MM.1S (cell line): ENCODE measurements at regions not wholly inside any gene's neighbourhood (a gene's known extent, or its start where the extent isn't known, plus 50 kb on each side); places are given as distances from the start of the nearest gene placed in this dataset.

ENCODE experiments used
- DNase-seq: peaks from one replicate; pipeline ENCODE4 v3.0.0-alpha.2; 2015
- H2AFZ ChIP-seq: fragments of 300-600 bp; sonication (generic); 2 replicates; pipeline ENCODE4 v1.6.0; 2016; ENCODE audit warnings: antibody characterized with exemption, low read length
- H3F3A ChIP-seq: fragments of 300-600 bp; sonication (generic); 2 replicates; pipeline ENCODE4 v1.6.1; 2016; ENCODE audit warnings: mild to moderate bottlenecking, antibody characterized with exemption, low read length, moderate library complexity, mixed read lengths; ENCODE audit not compliant: insufficient read depth
- H3K27ac ChIP-seq: fragments of 300-600 bp; sonication (generic); 2 replicates; pipeline ENCODE4 v1.5.1; 2016; ENCODE audit warnings: mild to moderate bottlenecking, low read length
- H3K27me3 ChIP-seq: fragments of 300-600 bp; sonication (generic); replicated peaks from 2 replicates; pipeline ENCODE4 v1.6.0; 2016; ENCODE audit warnings: low read length; ENCODE audit not compliant: insufficient read depth
- H3K36me3 ChIP-seq: fragments of 300-600 bp; sonication (generic); replicated peaks from 2 replicates; pipeline ENCODE4 v1.6.1; 2016; ENCODE audit warnings: mild to moderate bottlenecking, low read length, mixed read lengths; ENCODE audit not compliant: insufficient read depth
- H3K4me1 ChIP-seq: fragments of 300-600 bp; sonication (generic); 2 replicates; pipeline ENCODE4 v1.6.1; 2016; ENCODE audit warnings: low read length, mixed read lengths
- H3K4me2 ChIP-seq: fragments of 300-600 bp; sonication (generic); 2 replicates; pipeline ENCODE4 v1.6.0; 2016; ENCODE audit warnings: low read depth, low read length
- H3K4me3 ChIP-seq: fragments of 300-600 bp; sonication (generic); 2 replicates; pipeline ENCODE4 v1.5.1; 2016; ENCODE audit warnings: low read length, mixed read lengths
- H3K79me2 ChIP-seq: fragments of 300-600 bp; sonication (generic); 2 replicates; pipeline ENCODE4 v1.6.1; 2016; ENCODE audit warnings: mixed run types, low read length, mixed read lengths
- H3K9ac ChIP-seq: fragments of 300-600 bp; sonication (generic); 2 replicates; pipeline ENCODE4 v1.6.1; 2016; ENCODE audit warnings: low read length, mixed read lengths
- H3K9me2 ChIP-seq: fragments of 300-600 bp; sonication (generic); replicated peaks from 2 replicates; pipeline ENCODE4 v1.6.1; 2016; ENCODE audit warnings: mild to moderate bottlenecking, low read length, mixed read lengths; ENCODE audit not compliant: insufficient read depth
- H3K9me3 ChIP-seq: fragments of 300-600 bp; sonication (generic); replicated peaks from 2 replicates; pipeline ENCODE4 v1.6.1; 2016; ENCODE audit warnings: mild to moderate bottlenecking, low read length, mixed read lengths; ENCODE audit not compliant: insufficient read depth
- H4K20me1 ChIP-seq: fragments of 300-600 bp; sonication (generic); 2 replicates; pipeline ENCODE4 v1.6.1; 2016; ENCODE audit warnings: mild to moderate bottlenecking, low read length, moderate library complexity, mixed read lengths; ENCODE audit not compliant: insufficient read depth
- CTCF ChIP-seq: fragments of 300-600 bp; sonication (generic); IDR thresholded peaks from 2 replicates; pipeline ENCODE4 v1.5.1; 2016; ENCODE audit warnings: antibody characterized with exemption, low read length, mixed read lengths
- EZH2 ChIP-seq: fragments of 300-600 bp; sonication (generic); optimal IDR thresholded peaks from 2 replicates; pipeline ENCODE3; 2017; ENCODE audit warnings: low read depth, mild to moderate bottlenecking, antibody characterized with exemption, low read length, mixed read lengths
- EZH2phosphoT487 ChIP-seq: fragments of 300-600 bp; sonication (generic); IDR thresholded peaks from 2 replicates; pipeline ENCODE4 v1.6.1; 2018; ENCODE audit warnings: antibody characterized with exemption, low read length

GRCh38 chr3:80232760-80233159 lies 465.0 kb upstream of the ROBO1 start:
- Histone ChIP-seq H3K4me3 (no peak overlapping the region), H2AFZ (no peak overlapping the region), H3K9me2 (no peaks in the 10 kb centered on the region), H3K9ac (no peak overlapping the region), H3K9me3 (no peaks in the 10 kb centered on the region), H4K20me1 (no peaks in the 10 kb centered on the region), H3K4me2 (no peak overlapping the region), H3K36me3 (no peaks in the 10 kb centered on the region), H3K4me1 (no peaks in the 10 kb centered on the region), H3K27ac (no peak overlapping the region), H3K79me2 (no peaks in the 10 kb centered on the region), H3K27me3 (no peaks in the 10 kb centered on the region), H3F3A (no peaks in the 10 kb centered on the region)
- no peak for TF ChIP-seq CTCF
- no peak for TF ChIP-seq EZH2phosphoT487
- TF ChIP-seq EZH2, result no peak
- DNase-seq, result no peak

- Histone ChIP-seq H3K79me2 (no peaks in the 10 kb centered on the region), H3K4me2 (no peak overlapping the region), H3K27me3 (no peaks in the 10 kb centered on the region), H3K4me1 (no peaks in the 10 kb centered on the region), H4K20me1 (no peaks in the 10 kb centered on the region), H2AFZ (no peak overlapping the region), H3K9ac (no peak overlapping the region), H3K9me3 (no peaks in the 10 kb centered on the region), H3F3A (no peaks in the 10 kb centered on the region), H3K9me2 (no peaks in the 10 kb centered on the region), H3K27ac (no peak overlapping the region), H3K4me3 (no peak overlapping the region), H3K36me3 (no peaks in the 10 kb centered on the region)
- no peak for TF ChIP-seq CTCF
- no peak for TF ChIP-seq EZH2
- TF ChIP-seq EZH2phosphoT487, result no peak
- no peak for DNase-seq
Measured at GRCh38 chr3:80230962-80231361, 463.2 kb upstream of the ROBO1 start.

GRCh38 chr3:80227216-80227615 lies 459.4 kb upstream of the ROBO1 start:
- no peak for DNase-seq
- TF ChIP-seq EZH2phosphoT487, result no peak
- no peak for TF ChIP-seq CTCF
- no peak for TF ChIP-seq EZH2

More at GRCh38 chr3:80227216-80227615, 459.4 kb upstream of the ROBO1 start:
- Histone ChIP-seq H3K4me1 (no peaks in the 10 kb centered on the region), H3K9me3 (no peaks in the 10 kb centered on the region), H4K20me1 (no peaks in the 10 kb centered on the region), H2AFZ (no peak overlapping the region), H3K27ac (no peak overlapping the region), H3K36me3 (no peaks in the 10 kb centered on the region), H3K4me2 (no peak overlapping the region), H3K79me2 (no peaks in the 10 kb centered on the region), H3K27me3 (no peaks in the 10 kb centered on the region), H3K9ac (no peak overlapping the region), H3K4me3 (no peak overlapping the region), H3F3A (no peaks in the 10 kb centered on the region), H3K9me2 (no peaks in the 10 kb centered on the region)
